ENCODE measurements at regions not wholly inside any gene's neighbourhood (a gene's known extent, or its start where the extent isn't known, plus 50 kb on each side); places are given as distances from the start of the nearest gene placed in this dataset.

GRCh38 chr22:27389727-27390075, 411.9 kb downstream of the MN1 start:
- no peaks in the 10 kb centered on the region for H3K9me3 ChIP-seq (ENCODE audit: control insufficient read depth, insufficient read depth, low read length)
- H3K36me3 ChIP-seq (ENCODE audit: insufficient read depth, low read length): no peaks in the 10 kb centered on the region
- peaks cover 6% of the 10 kb centered on the region; the same call in 1 of the 2 replicates for H3K4me1 ChIP-seq (ENCODE audit: insufficient read depth, low read length)
- no peak overlapping the region for H3K9ac ChIP-seq (ENCODE audit: low read depth, low read length)

DNA sequence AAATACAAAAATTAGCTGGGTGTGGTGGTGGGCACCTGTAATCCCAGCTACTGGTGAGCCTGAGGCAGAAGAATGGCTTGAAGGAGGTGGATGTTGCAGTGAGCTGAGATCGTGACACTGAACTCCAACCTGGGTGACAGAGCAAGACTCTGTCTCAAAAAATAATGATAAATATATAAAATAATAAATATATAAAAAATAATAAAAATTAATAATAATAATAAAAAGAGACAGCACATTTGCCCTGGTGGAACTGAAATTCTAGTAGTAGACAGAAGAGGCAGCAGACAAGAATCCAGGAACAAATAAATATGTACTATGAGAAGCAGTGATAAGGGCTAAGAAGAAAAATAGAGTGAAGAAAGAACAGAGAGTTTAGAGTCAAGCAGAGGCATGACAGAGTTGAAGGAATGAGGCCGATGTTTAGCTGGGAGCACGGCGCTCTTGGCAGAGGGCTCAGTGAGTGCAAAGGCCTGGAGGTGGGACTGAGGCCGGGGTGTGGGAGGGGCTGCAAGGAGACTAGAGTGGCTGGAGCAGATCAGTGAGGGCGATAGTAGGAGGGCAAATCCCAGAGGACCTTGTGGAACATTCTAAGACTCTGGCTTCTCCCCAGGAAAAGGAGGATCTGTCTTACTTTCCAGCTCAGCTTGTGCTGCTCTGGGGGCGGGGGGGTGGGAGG, 410.3 kb downstream of the MN1 start:
- no peaks in the 10 kb centered on the region for H3K36me3 ChIP-seq (ENCODE audit: insufficient read depth, low read length)
- H3K9ac ChIP-seq (ENCODE audit: low read depth, low read length): no peak overlapping the region
- no peaks in the 10 kb centered on the region for H3K9me3 ChIP-seq (ENCODE audit: control insufficient read depth, insufficient read depth, low read length)
- H3K4me1 ChIP-seq (ENCODE audit: insufficient read depth, low read length): peaks cover 6% of the 10 kb centered on the region; the same call in 1 of the 2 replicates

DNA sequence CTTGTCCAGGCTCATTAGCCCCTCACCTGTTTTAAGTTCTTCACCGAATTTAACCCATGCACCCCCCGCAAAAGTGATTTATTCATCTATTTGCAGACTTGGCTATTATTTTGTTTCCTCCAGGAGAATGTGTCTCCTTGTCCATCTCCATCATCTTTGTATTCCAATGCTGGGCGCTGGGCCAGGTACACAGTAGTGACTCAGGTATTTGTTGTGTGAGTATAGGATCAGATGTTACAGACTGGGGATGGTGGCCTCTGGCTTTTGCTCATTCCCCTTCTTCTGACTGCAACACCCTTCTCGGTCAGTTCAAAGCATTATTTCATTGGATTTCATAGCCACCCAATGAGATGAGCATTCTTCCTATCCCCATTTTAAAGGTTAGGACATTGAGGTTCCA, 408.2 kb downstream of the MN1 start:
- Histone ChIP-seq H3K36me3 (ENCODE audit: insufficient read depth, low read length) (no peaks in the 10 kb centered on the region), H3K4me1 (ENCODE audit: insufficient read depth, low read length) (no peaks in the 10 kb centered on the region), H3K9ac (ENCODE audit: low read depth, low read length) (no peak overlapping the region), H3K9me3 (ENCODE audit: control insufficient read depth, insufficient read depth, low read length) (no peaks in the 10 kb centered on the region)

DNA sequence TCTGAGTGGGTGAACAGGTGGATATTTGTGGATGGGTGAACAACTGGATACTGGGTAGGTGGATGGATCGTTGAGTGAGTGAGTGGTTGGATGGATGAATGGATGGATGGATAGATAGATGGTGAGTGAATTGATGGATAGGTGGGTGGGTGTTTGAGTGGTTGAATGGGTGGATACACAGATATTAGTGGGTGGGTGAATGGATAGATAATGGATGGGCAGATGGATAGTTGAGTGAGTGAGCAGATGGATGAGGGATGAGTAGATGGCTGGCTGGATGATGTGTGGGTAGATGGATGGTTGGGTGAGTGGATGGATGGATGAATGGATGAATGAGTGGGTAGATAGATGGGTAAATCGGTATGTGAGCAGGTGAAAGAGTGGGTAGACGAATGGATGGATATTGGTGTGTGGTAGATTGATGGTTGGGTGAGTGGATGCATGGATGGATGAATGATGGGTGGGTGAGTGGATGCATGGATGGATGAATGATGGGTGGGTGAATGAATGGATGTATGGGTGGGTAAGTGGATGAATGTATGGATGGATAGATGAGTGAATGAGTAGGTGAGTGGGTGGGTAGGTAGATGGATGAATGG, 406.7 kb downstream of the MN1 start:
- H3K36me3 ChIP-seq (ENCODE audit: insufficient read depth, low read length): no peaks in the 10 kb centered on the region
- H3K9ac ChIP-seq (ENCODE audit: low read depth, low read length): no peak overlapping the region
- H3K4me1 ChIP-seq (ENCODE audit: insufficient read depth, low read length): no peaks in the 10 kb centered on the region
- no peaks in the 10 kb centered on the region for H3K9me3 ChIP-seq (ENCODE audit: control insufficient read depth, insufficient read depth, low read length)

GRCh38 chr22:27397036-27397953, 404.3 kb downstream of the MN1 start:
- H3K9me3 ChIP-seq (ENCODE audit: control insufficient read depth, insufficient read depth, low read length): no peaks in the 10 kb centered on the region
- no peaks in the 10 kb centered on the region for H3K4me1 ChIP-seq (ENCODE audit: insufficient read depth, low read length)
- no peak overlapping the region for H3K9ac ChIP-seq (ENCODE audit: low read depth, low read length)
- no peaks in the 10 kb centered on the region for H3K36me3 ChIP-seq (ENCODE audit: insufficient read depth, low read length)

- no peak overlapping the region for H3K9ac ChIP-seq (ENCODE audit: low read depth, low read length)
- no peaks in the 10 kb centered on the region for H3K4me1 ChIP-seq (ENCODE audit: insufficient read depth, low read length)
- no peaks in the 10 kb centered on the region for H3K36me3 ChIP-seq (ENCODE audit: insufficient read depth, low read length)
- H3K9me3 ChIP-seq (ENCODE audit: control insufficient read depth, insufficient read depth, low read length): no peaks in the 10 kb centered on the region
These were observed 403.6 kb downstream of the MN1 start for GRCh38 chr22:27397954-27398342.

- no peak overlapping the region for H3K9ac ChIP-seq (ENCODE audit: low read depth, low read length)
- H3K9me3 ChIP-seq (ENCODE audit: control insufficient read depth, insufficient read depth, low read length): no peaks in the 10 kb centered on the region
- H3K4me1 ChIP-seq (ENCODE audit: insufficient read depth, low read length): no peaks in the 10 kb centered on the region
- H3K36me3 ChIP-seq (ENCODE audit: insufficient read depth, low read length): no peaks in the 10 kb centered on the region
These were observed 402.4 kb downstream of the MN1 start for GRCh38 chr22:27399161-27399560.

GRCh38 chr22:27400811-27401210, 400.7 kb downstream of the MN1 start:
- no peak overlapping the region for H3K9ac ChIP-seq (ENCODE audit: low read depth, low read length)
- H3K4me1 ChIP-seq (ENCODE audit: insufficient read depth, low read length): no peaks in the 10 kb centered on the region
- no peaks in the 10 kb centered on the region for H3K36me3 ChIP-seq (ENCODE audit: insufficient read depth, low read length)
- no peaks in the 10 kb centered on the region for H3K9me3 ChIP-seq (ENCODE audit: control insufficient read depth, insufficient read depth, low read length)

DNA sequence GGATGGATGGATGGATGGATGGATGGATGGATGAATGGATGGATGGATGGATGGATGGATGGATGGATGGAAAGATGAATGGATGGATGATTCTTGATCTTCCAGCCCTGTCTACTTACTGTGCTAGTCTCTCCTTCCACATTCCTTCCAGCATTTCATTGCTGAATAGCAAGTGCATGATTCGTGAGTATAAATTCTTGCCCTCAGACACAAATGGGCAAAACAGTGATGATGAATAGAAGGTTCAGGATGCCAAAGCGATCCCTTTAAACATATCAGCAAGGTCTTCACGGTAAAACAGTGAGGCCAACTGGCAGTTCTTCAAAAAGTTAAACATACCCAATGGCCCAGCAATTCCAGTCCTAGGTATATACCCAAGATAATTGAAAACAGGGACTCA, 400.2 kb downstream of the MN1 start:
- Histone ChIP-seq H3K9me3 (ENCODE audit: control insufficient read depth, insufficient read depth, low read length) (no peaks in the 10 kb centered on the region), H3K9ac (ENCODE audit: low read depth, low read length) (no peak overlapping the region), H3K36me3 (ENCODE audit: insufficient read depth, low read length) (no peaks in the 10 kb centered on the region), H3K4me1 (ENCODE audit: insufficient read depth, low read length) (no peaks in the 10 kb centered on the region)

GRCh38 chr22:27404441-27404840, 397.1 kb downstream of the MN1 start:
- H3K9ac ChIP-seq (ENCODE audit: low read depth, low read length): no peak overlapping the region
- no peaks in the 10 kb centered on the region for H3K9me3 ChIP-seq (ENCODE audit: control insufficient read depth, insufficient read depth, low read length)
- H3K4me1 ChIP-seq (ENCODE audit: insufficient read depth, low read length): no peaks in the 10 kb centered on the region; the same call in 1 of the 2 replicates
- H3K36me3 ChIP-seq (ENCODE audit: insufficient read depth, low read length): no peaks in the 10 kb centered on the region

- no peaks in the 10 kb centered on the region for H3K36me3 ChIP-seq (ENCODE audit: insufficient read depth, low read length)
- H3K9me3 ChIP-seq (ENCODE audit: control insufficient read depth, insufficient read depth, low read length): no peaks in the 10 kb centered on the region
- no peak overlapping the region for H3K9ac ChIP-seq (ENCODE audit: low read depth, low read length)
- no peaks in the 10 kb centered on the region; the same call in 1 of the 2 replicates for H3K4me1 ChIP-seq (ENCODE audit: insufficient read depth, low read length)
These were observed 395.7 kb downstream of the MN1 start for GRCh38 chr22:27405672-27406388.

DNA sequence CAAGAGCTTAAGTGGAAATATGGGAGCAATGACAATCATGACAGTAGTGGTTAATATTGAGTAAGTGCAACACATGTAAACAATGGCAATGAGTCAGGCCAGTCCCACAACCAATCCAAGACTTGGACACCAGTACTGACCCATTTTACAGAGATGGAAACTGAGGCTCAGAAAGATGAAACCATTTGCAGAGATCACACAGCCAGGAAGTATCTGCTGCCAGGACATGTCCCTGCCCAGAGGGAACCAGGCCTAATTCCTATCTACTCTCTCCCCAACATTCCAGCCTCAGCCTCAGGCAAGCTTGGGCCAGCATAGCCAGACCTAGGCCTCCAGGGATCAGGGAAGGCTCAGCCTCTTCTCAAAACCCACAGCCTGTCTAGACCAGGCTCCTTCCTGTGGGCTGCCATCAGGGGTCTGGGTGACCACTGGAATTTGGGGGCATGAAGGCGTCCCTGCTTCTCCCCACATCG, 395.1 kb downstream of the MN1 start:
- Histone ChIP-seq H3K4me1 (ENCODE audit: insufficient read depth, low read length) (no peaks in the 10 kb centered on the region; the same call in 1 of the 2 replicates), H3K36me3 (ENCODE audit: insufficient read depth, low read length) (no peaks in the 10 kb centered on the region), H3K9ac (ENCODE audit: low read depth, low read length) (no peak overlapping the region), H3K9me3 (ENCODE audit: control insufficient read depth, insufficient read depth, low read length) (no peaks in the 10 kb centered on the region)

DNA sequence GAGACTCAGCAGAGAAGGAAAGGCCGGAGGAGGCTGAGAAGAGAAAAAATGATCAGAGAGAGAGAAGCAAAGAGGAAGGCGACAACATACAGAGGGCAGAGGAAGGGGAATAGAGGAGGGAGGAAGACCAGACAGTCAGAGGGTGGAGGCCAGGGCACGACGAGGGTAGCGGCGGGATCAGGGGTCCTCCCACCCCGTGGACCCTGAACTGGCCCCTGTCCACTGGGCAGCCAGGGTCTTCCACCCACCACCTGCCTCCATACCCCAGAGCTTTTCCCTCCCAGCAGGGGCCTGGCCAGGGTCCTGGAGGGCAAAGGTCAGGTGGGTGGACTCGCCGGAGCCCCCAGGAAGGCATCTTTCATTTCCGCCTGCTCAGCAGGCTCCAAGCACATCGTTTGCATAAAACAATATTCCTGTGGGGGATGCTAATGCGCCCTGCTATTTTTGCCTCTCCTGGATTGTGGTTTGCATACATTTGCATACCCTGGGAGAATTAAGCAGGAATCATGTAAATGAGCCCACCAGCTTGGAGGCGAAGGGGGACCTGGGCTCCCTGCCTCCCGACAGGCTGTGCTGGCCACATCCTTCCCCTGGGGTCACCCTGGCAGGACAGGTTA, 394.1 kb downstream of the MN1 start:
- H3K9ac ChIP-seq (ENCODE audit: low read depth, low read length): no peak overlapping the region
- H3K4me1 ChIP-seq (ENCODE audit: insufficient read depth, low read length): no peaks in the 10 kb centered on the region; the same call in 1 of the 2 replicates
- no peaks in the 10 kb centered on the region for H3K9me3 ChIP-seq (ENCODE audit: control insufficient read depth, insufficient read depth, low read length)
- H3K36me3 ChIP-seq (ENCODE audit: insufficient read depth, low read length): no peaks in the 10 kb centered on the region

- H3K9me3 ChIP-seq (ENCODE audit: control insufficient read depth, insufficient read depth, low read length): no peaks in the 10 kb centered on the region
- H3K9ac ChIP-seq (ENCODE audit: low read depth, low read length): no peak overlapping the region
- H3K36me3 ChIP-seq (ENCODE audit: insufficient read depth, low read length): no peaks in the 10 kb centered on the region
- H3K4me1 ChIP-seq (ENCODE audit: insufficient read depth, low read length): no peaks in the 10 kb centered on the region; the same call in 1 of the 2 replicates
These were observed 393.5 kb downstream of the MN1 start for GRCh38 chr22:27408068-27408467.
